Hindlimb muscle (tissue), 1 donor: ENCODE measurements at regions not wholly inside any gene's neighbourhood (a gene's known extent, or its start where the extent isn't known, plus 50 kb on each side); places are given as distances from the start of the nearest gene placed in this dataset.
"Not testable (repeated sequence)": the region's sequence is repeated elsewhere in the genome, so short reads cannot be mapped to it uniquely, and the experiment has no call there.

Source experiments
- DNase-seq: peaks from one replicate; pipeline ENCODE4 v3.0.0-alpha.2; 2013

- no peak for DNase-seq
These were observed 192.4 kb downstream of the ANXA1 start for GRCh38 chr9:73344060-73344459.

- DNase-seq: no peak
These were observed 195.5 kb downstream of the ANXA1 start for GRCh38 chr9:73347123-73347522.

GRCh38 chr9:73347720-73348119, 196.1 kb downstream of the ANXA1 start:
- no peak for DNase-seq

GRCh38 chr9:73348471-73348870, 196.8 kb downstream of the ANXA1 start:
- peak; percentile 0 for DNase-seq

- DNase-seq: no peak
These were observed 197.8 kb downstream of the ANXA1 start for GRCh38 chr9:73349476-73349875.

GRCh38 chr9:73357607-73358006, 205.9 kb downstream of the ANXA1 start:
- DNase-seq: no peak

- DNase-seq: no peak
These were observed 218.4 kb downstream of the ANXA1 start for GRCh38 chr9:73370053-73370452.

GRCh38 chr9:73371801-73372200, 220.1 kb downstream of the ANXA1 start:
- no peak for DNase-seq

GRCh38 chr9:73380411-73380810, 228.7 kb downstream of the ANXA1 start:
- DNase-seq: no peak

GRCh38 chr9:73402081-73403028, 250.7 kb downstream of the ANXA1 start:
- DNase-seq: no peak

GRCh38 chr9:73411494-73411893, 259.8 kb downstream of the ANXA1 start:
- no peak for DNase-seq

GRCh38 chr9:73412874-73413273, 261.2 kb downstream of the ANXA1 start:
- DNase-seq: no peak

- no peak for DNase-seq
These were observed 272.2 kb downstream of the ANXA1 start for GRCh38 chr9:73423891-73424290.

GRCh38 chr9:73426269-73426668, 274.6 kb downstream of the ANXA1 start:
- DNase-seq: no peak

GRCh38 chr9:73434826-73435225, 283.2 kb downstream of the ANXA1 start:
- DNase-seq: no peak

GRCh38 chr9:73437758-73438157, 286.1 kb downstream of the ANXA1 start:
- no peak for DNase-seq

- DNase-seq: not testable (repeated sequence)
These were observed 288.2 kb downstream of the ANXA1 start for GRCh38 chr9:73439839-73440238.

- DNase-seq: no peak
These were observed 289.6 kb downstream of the ANXA1 start for GRCh38 chr9:73441223-73441622.

- no peak for DNase-seq
These were observed 290.5 kb downstream of the ANXA1 start for GRCh38 chr9:73441890-73442818.

GRCh38 chr9:73444821-73445220, 293.2 kb downstream of the ANXA1 start:
- no peak for DNase-seq

GRCh38 chr9:73445384-73445783, 293.7 kb downstream of the ANXA1 start:
- DNase-seq: not testable (repeated sequence)

GRCh38 chr9:73446306-73446705, 294.6 kb downstream of the ANXA1 start:
- no peak for DNase-seq

- no peak for DNase-seq
These were observed 299.3 kb downstream of the ANXA1 start for GRCh38 chr9:73451003-73451402.
